ENCODE measurements at regions not wholly inside any gene's neighbourhood (a gene's known extent, or its start where the extent isn't known, plus 50 kb on each side); places are given as distances from the start of the nearest gene placed in this dataset.

GRCh38 chr13:59182241-59182640, 981.5 kb downstream of the DIAPH3 start:
- DNase-seq: no peak

GRCh38 chr13:59197397-59197796, 966.3 kb downstream of the DIAPH3 start:
- no peak for DNase-seq

GRCh38 chr13:59201841-59202240, 961.9 kb downstream of the DIAPH3 start:
- no peak for DNase-seq

GRCh38 chr13:59203855-59204254, 959.9 kb downstream of the DIAPH3 start:
- DNase-seq: no peak

- DNase-seq: no peak
Observed at GRCh38 chr13:59205501-59205900, 958.2 kb downstream of the DIAPH3 start.

- no peak for DNase-seq
Observed at GRCh38 chr13:59208405-59209195, 955.1 kb downstream of the DIAPH3 start.

GRCh38 chr13:59210543-59210942, 953.2 kb downstream of the DIAPH3 start:
- DNase-seq: no peak

GRCh38 chr13:59211606-59212005, 952.1 kb downstream of the DIAPH3 start:
- no peak for DNase-seq

- no peak for DNase-seq
Observed at GRCh38 chr13:59229401-59229800, 934.3 kb downstream of the DIAPH3 start.

- DNase-seq: no peak
Observed at GRCh38 chr13:59229861-59230260, 933.9 kb downstream of the DIAPH3 start.

GRCh38 chr13:59230484-59231264, 933.1 kb downstream of the DIAPH3 start:
- no peak for DNase-seq

GRCh38 chr13:59236309-59236919, 927.3 kb downstream of the DIAPH3 start:
- no peak for DNase-seq

GRCh38 chr13:59236944-59237343, 926.8 kb downstream of the DIAPH3 start:
- DNase-seq: no peak

- DNase-seq: no peak
Observed at GRCh38 chr13:59247171-59247570, 916.6 kb downstream of the DIAPH3 start.

GRCh38 chr13:59250336-59251189, 913.2 kb downstream of the DIAPH3 start:
- no peak for DNase-seq

- no peak for DNase-seq
Observed at GRCh38 chr13:59259165-59260000, 904.3 kb downstream of the DIAPH3 start.

- no peak for DNase-seq
Observed at GRCh38 chr13:59261928-59262488, 901.7 kb downstream of the DIAPH3 start.

- DNase-seq: no peak
Observed at GRCh38 chr13:59263531-59263930, 900.2 kb downstream of the DIAPH3 start.

GRCh38 chr13:59266478-59267063, 897.2 kb downstream of the DIAPH3 start:
- no peak for DNase-seq

GRCh38 chr13:59269476-59269875, 894.3 kb downstream of the DIAPH3 start:
- DNase-seq: no peak

GRCh38 chr13:59270327-59270726, 893.4 kb downstream of the DIAPH3 start:
- DNase-seq: no peak
